CD4-positive, alpha-beta T cell (primary cell): ENCODE measurements at regions not wholly inside any gene's neighbourhood (a gene's known extent, or its start where the extent isn't known, plus 50 kb on each side); places are given as distances from the start of the nearest gene placed in this dataset.

Source experiments
- ATAC-seq: fragments of 200-7000 bp; cut with Tn5 transposase; one replicate; pipeline ENCODE4 v1.10.0; 2022; ENCODE audit warnings: mild to moderate bottlenecking; ENCODE audit not compliant: poor library complexity
- CTCF ChIA-PET: fragments of 350-600 bp; sonication (Branson Sonifier 250); formaldehyde crosslinking; loops from one replicate; lab custom pipeline; 2021; ENCODE audit warnings: antibody characterized with exemption, inconsistent platforms; lab: Charles Lee
- POLR2A ChIA-PET: fragments of 350-600 bp; sonication (Branson Sonifier 250); formaldehyde crosslinking; loops from one replicate; lab custom pipeline; 2021; ENCODE audit warnings: antibody characterized with exemption, inconsistent platforms; lab: Charles Lee
- DNase-seq, 14 experiments: peaks; one replicate each; pipeline ENCODE4 v3.0.0-alpha.2; 2013 to 2020; ENCODE audit warnings: mixed read lengths in 2 of 14
- H3K27ac ChIP-seq, 2 donors: one replicate each; pipeline versions ENCODE4 v1.5.1 to v1.7.0; 2013; ENCODE audit warnings: low read length in 2 of 2, low read depth in 1 of 2, mild to moderate bottlenecking in 1 of 2
- H3K27me3 ChIP-seq, 2 experiments: 1 replicate in 1 of 2; 2 replicates in 1 of 2; pipeline versions ENCODE4 v1.6.1 to v1.7.0; 2013; ENCODE audit warnings: low read length in 2 of 2, control low read depth in 1 of 2, mild to moderate bottlenecking in 1 of 2, moderate library complexity in 1 of 2; ENCODE audit not compliant: insufficient read depth in 2 of 2, control insufficient read depth in 1 of 2
- H3K36me3 ChIP-seq: one replicate; pipeline ENCODE4 v1.6.1; 2013; ENCODE audit warnings: low read length, control low read depth; ENCODE audit not compliant: insufficient read depth
- H3K4me1 ChIP-seq: one replicate; pipeline ENCODE4 v1.6.1; 2013; ENCODE audit warnings: low read length, control low read depth; ENCODE audit not compliant: insufficient read depth
- H3K4me3 ChIP-seq: one replicate; pipeline ENCODE4 v1.5.1; 2013; ENCODE audit warnings: mild to moderate bottlenecking, low read length, moderate library complexity
- H3K9me3 ChIP-seq, 2 experiments: 1 replicate in 1 of 2; 2 replicates in 1 of 2; pipeline versions ENCODE4 v1.6.1 to v1.7.0; 2013; ENCODE audit warnings: low read length in 2 of 2, mild to moderate bottlenecking in 2 of 2, control low read depth in 1 of 2, moderate library complexity in 1 of 2; ENCODE audit not compliant: control insufficient read depth in 1 of 2, insufficient read depth in 1 of 2
- H3K27ac Mint-ChIP-seq: one replicate; pipeline ENCODE4 v1.8.0; 2020; ENCODE audit warnings: mixed read lengths
- H3K27me3 Mint-ChIP-seq: one replicate; pipeline ENCODE4 v1.8.0; 2021; ENCODE audit warnings: mixed read lengths
- H3K36me3 Mint-ChIP-seq: one replicate; pipeline ENCODE4 v1.8.0; 2021; ENCODE audit warnings: low read depth, mixed read lengths
- H3K4me1 Mint-ChIP-seq: one replicate; pipeline ENCODE4 v1.8.0; 2021; ENCODE audit warnings: low read depth, mixed read lengths
- H3K4me3 Mint-ChIP-seq: one replicate; pipeline ENCODE4 v1.8.0; 2020; ENCODE audit warnings: mild to moderate bottlenecking, mixed read lengths
- H3K9me3 Mint-ChIP-seq: one replicate; pipeline ENCODE4 v1.8.0; 2020; ENCODE audit warnings: mixed read lengths
- CTCF ChIP-seq: fragments of 200-600 bp; IDR thresholded peaks from one replicate; pipeline ENCODE4 v1.8.0; 2022; ENCODE audit warnings: antibody characterized with exemption, mild to moderate bottlenecking
- intact Hi-C, 2 experiments: fragments of 100-400 bp; cut with DNase I in 1 of 2; cut with micrococcal nuclease in 1 of 2; formaldehyde crosslinking; loops; one replicate each; pipeline versions ENCODE4 v1.15.1 to v1.9.0; 2023 to 2025; cut with DNase I, micrococcal nuclease

- H3K27me3 ChIP-seq = no peaks in the 10 kb centered on the region
These were observed 266.5 kb upstream of the BOD1L1 start for GRCh38 chr4:13893987-13894386.

GRCh38 chr4:13900780-13901179, 273.3 kb upstream of the BOD1L1 start:
- intact Hi-C loops = no loop called here
- Mint-ChIP-seq H3K36me3 (no peaks in the 10 kb centered on the region), H3K4me3 (no peak overlapping the region), H3K27ac (no peak overlapping the region), H3K4me1 (no peaks in the 10 kb centered on the region), H3K27me3 (no peaks in the 10 kb centered on the region), H3K9me3 (no peaks in the 10 kb centered on the region)
- no peak for TF ChIP-seq CTCF
- H3K27me3 ChIP-seq = no peaks in the 10 kb centered on the region
- H3K4me3 ChIP-seq = no peak overlapping the region
- ATAC-seq (no peak), DNase-seq (no peak)
- H3K4me1 ChIP-seq = no peaks in the 10 kb centered on the region
- no peaks in the 10 kb centered on the region for H3K9me3 ChIP-seq
- POLR2A ChIA-PET = no interaction called here
- H3K36me3 ChIP-seq = no peaks in the 10 kb centered on the region
- no peak overlapping the region for H3K27ac ChIP-seq
- CTCF ChIA-PET = no interaction called here

More at GRCh38 chr4:13893987-13894386, 266.5 kb upstream of the BOD1L1 start:
- no peak overlapping the region for H3K27ac ChIP-seq
- CTCF ChIA-PET = no interaction called here
- no peaks in the 10 kb centered on the region for H3K36me3 ChIP-seq
- no peaks in the 10 kb centered on the region for H3K36me3 Mint-ChIP-seq
- H3K9me3 ChIP-seq = no peaks in the 10 kb centered on the region
- no peaks in the 10 kb centered on the region for H3K9me3 Mint-ChIP-seq
- no peak for TF ChIP-seq CTCF
- H3K27me3 Mint-ChIP-seq = no peaks in the 10 kb centered on the region
- intact Hi-C loops = no loop called here
- H3K4me1 ChIP-seq = no peaks in the 10 kb centered on the region
- no peaks in the 10 kb centered on the region for H3K4me1 Mint-ChIP-seq
- H3K4me3 Mint-ChIP-seq = no peak overlapping the region
- DNase-seq (no peak), ATAC-seq (no peak)
- H3K4me3 ChIP-seq = no peak overlapping the region
- POLR2A ChIA-PET = no interaction called here
- H3K27ac Mint-ChIP-seq = no peak overlapping the region

GRCh38 chr4:13902146-13902545, 274.6 kb upstream of the BOD1L1 start:
- no peaks in the 10 kb centered on the region for H3K27me3 Mint-ChIP-seq
- ATAC-seq (no peak), DNase-seq (no peak)
- Histone ChIP-seq H3K27ac (no peak overlapping the region), H3K36me3 (no peaks in the 10 kb centered on the region), H3K4me1 (no peaks in the 10 kb centered on the region), H3K4me3 (no peak overlapping the region), H3K27me3 (no peaks in the 10 kb centered on the region), H3K9me3 (no peaks in the 10 kb centered on the region)
- no peaks in the 10 kb centered on the region for H3K4me1 Mint-ChIP-seq
- no peak for TF ChIP-seq CTCF
- H3K9me3 Mint-ChIP-seq = no peaks in the 10 kb centered on the region
- intact Hi-C loops = no loop called here
- no peaks in the 10 kb centered on the region for H3K36me3 Mint-ChIP-seq
- no peak overlapping the region for H3K27ac Mint-ChIP-seq
- CTCF ChIA-PET = no interaction called here
- POLR2A ChIA-PET = no interaction called here
- H3K4me3 Mint-ChIP-seq = no peak overlapping the region
